Keratinocyte (primary cell): ENCODE measurements at regions not wholly inside any gene's neighbourhood (a gene's known extent, or its start where the extent isn't known, plus 50 kb on each side); places are given as distances from the start of the nearest gene placed in this dataset.

Source experiments
- DNase-seq: peaks from one replicate; pipeline ENCODE4 v3.0.0-alpha.2; 2011; ENCODE audit warnings: low read depth, missing footprints, low spot score
- FAIRE-seq: peaks from 2 replicates; lab custom pipeline; 2011; peaks lifted over from hg19 to GRCh38; lab: Jason Lieb, UNC
- H2AFZ ChIP-seq: 2 replicates; pipeline ENCODE4 v1.6.0; 2012; ENCODE audit warnings: low read length, control low read depth, inconsistent platforms; ENCODE audit not compliant: control insufficient read depth
- H3K27ac ChIP-seq: 2 replicates; pipeline ENCODE4 v1.5.1; 2011; ENCODE audit warnings: low read length; ENCODE audit not compliant: control insufficient read depth, insufficient read depth
- H3K27me3 ChIP-seq: 3 replicates; pipeline ENCODE4 v1.6.0; 2011; ENCODE audit warnings: low read length; ENCODE audit not compliant: control insufficient read depth, insufficient read depth; ENCODE audit errors: extremely low read depth
- H3K36me3 ChIP-seq, 2 experiments: 2 replicates in 1 of 2; 3 replicates in 1 of 2; pipeline ENCODE4 v1.5.1; 2011; ENCODE audit warnings: low read length in 2 of 2, mild to moderate bottlenecking in 1 of 2; ENCODE audit not compliant: control insufficient read depth in 2 of 2, insufficient read depth in 2 of 2; ENCODE audit errors: extremely low read depth in 1 of 2
- H3K4me1 ChIP-seq: 3 replicates; pipeline ENCODE4 v1.5.1; 2011; ENCODE audit warnings: low read length; ENCODE audit not compliant: control insufficient read depth, insufficient read depth; ENCODE audit errors: extremely low read depth
- H3K4me2 ChIP-seq: 3 replicates; pipeline ENCODE4 v1.6.0; 2011; ENCODE audit warnings: low read depth, low read length; ENCODE audit not compliant: control insufficient read depth, insufficient read depth; ENCODE audit errors: extremely low read depth
- H3K4me3 ChIP-seq, 3 experiments: fragments of 200-600 bp in 1 of 3; sonication (generic) in 1 of 3; 2 replicates in 2 of 3; 3 replicates in 1 of 3; pipeline ENCODE4 v1.5.1; 2011 to 2016; ENCODE audit warnings: low read length in 3 of 3, mild to moderate bottlenecking in 3 of 3, control low read depth in 2 of 3, inconsistent platforms in 1 of 3, low read depth in 1 of 3, mixed read lengths in 1 of 3, mixed run types in 1 of 3, moderate library complexity in 1 of 3; ENCODE audit not compliant: control insufficient read depth in 2 of 3, insufficient read depth in 2 of 3; ENCODE audit errors: extremely low read depth in 1 of 3
- H3K79me2 ChIP-seq: 2 replicates; pipeline ENCODE4 v1.6.0; 2012; ENCODE audit warnings: low read length; ENCODE audit not compliant: control insufficient read depth, insufficient read depth
- H3K9ac ChIP-seq: 3 replicates; pipeline ENCODE4 v1.6.0; 2011; ENCODE audit warnings: low read length; ENCODE audit not compliant: control insufficient read depth, insufficient read depth; ENCODE audit errors: extremely low read depth
- H3K9me1 ChIP-seq: 3 replicates; pipeline ENCODE4 v1.6.0; 2011; ENCODE audit warnings: low read length; ENCODE audit not compliant: control insufficient read depth, insufficient read depth; ENCODE audit errors: extremely low read depth
- H3K9me3 ChIP-seq: 2 replicates; pipeline ENCODE4 v1.5.1; 2012; ENCODE audit warnings: low read depth, low read length; ENCODE audit not compliant: control insufficient read depth
- H4K20me1 ChIP-seq: 3 replicates; pipeline ENCODE4 v1.6.0; 2011; ENCODE audit warnings: low read length; ENCODE audit not compliant: control insufficient read depth, insufficient read depth; ENCODE audit errors: extremely low read depth
- EZH2 ChIP-seq: IDR thresholded peaks from one replicate; pipeline ENCODE4 v1.6.1; 2012; ENCODE audit warnings: inconsistent platforms, mild to moderate bottlenecking, low read length, moderate library complexity
- dilution Hi-C: fragments of 300-500 bp; cut with MboI; formaldehyde crosslinking; loops from one replicate; pipeline ENCODE4 v1.7.0; 2020; ENCODE audit warnings: low sequenced_read_pairs; ENCODE audit not compliant: extremely low pct_ligation_motif_present
- TF ChIP-seq, protein P1 (sequence below), 3 experiments: IDR thresholded peaks in 1 of 3; conservative IDR thresholded peaks in 1 of 3; optimal IDR thresholded peaks in 1 of 3; 2 replicates in 2 of 3; 3 replicates in 1 of 3; pipeline versions ENCODE3 to v1.5.1; 2011; ENCODE audit warnings: low read length in 3 of 3, mild to moderate bottlenecking in 3 of 3, moderate library complexity in 2 of 3, control low read depth in 1 of 3, inconsistent platforms in 1 of 3; ENCODE audit not compliant: insufficient read depth in 2 of 3; ENCODE audit errors: extremely low read depth in 1 of 3

DNA sequence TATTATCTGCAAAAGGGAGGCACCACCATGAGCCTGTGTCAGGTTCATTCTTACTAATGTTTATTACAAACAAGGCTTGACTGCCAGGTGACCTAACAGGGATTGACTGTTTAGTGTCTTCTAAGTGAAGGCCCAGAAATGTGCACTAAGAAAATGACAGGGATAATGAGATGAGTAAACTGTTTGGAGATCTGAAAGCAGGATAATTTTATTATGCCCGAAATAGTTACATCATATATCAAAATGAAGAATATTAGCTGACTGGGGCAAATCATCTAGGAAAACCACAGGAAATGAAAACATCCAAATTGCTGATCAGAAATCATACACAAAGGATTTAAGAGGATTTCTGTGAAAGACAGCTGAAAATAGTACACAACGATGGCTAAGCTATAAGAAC is 516.7 kb downstream of the HDGFL1 start:
- Histone ChIP-seq H3K9me1 (no peaks in the 10 kb centered on the region), H4K20me1 (no peaks in the 10 kb centered on the region), H2AFZ (no peak overlapping the region), H3K27me3 (no peaks in the 10 kb centered on the region), H3K4me1 (no peaks in the 10 kb centered on the region), H3K36me3 (no peaks in the 10 kb centered on the region), H3K4me2 (no peak overlapping the region), H3K9me3 (no peaks in the 10 kb centered on the region), H3K4me3 (no peak overlapping the region), H3K27ac (no peak overlapping the region), H3K79me2 (no peaks in the 10 kb centered on the region), H3K9ac (no peak overlapping the region)
- dilution Hi-C loops, result no loop called here
- no peak for DNase-seq
- no peak for TF ChIP-seq EZH2
- TF ChIP-seq, protein P1, sequence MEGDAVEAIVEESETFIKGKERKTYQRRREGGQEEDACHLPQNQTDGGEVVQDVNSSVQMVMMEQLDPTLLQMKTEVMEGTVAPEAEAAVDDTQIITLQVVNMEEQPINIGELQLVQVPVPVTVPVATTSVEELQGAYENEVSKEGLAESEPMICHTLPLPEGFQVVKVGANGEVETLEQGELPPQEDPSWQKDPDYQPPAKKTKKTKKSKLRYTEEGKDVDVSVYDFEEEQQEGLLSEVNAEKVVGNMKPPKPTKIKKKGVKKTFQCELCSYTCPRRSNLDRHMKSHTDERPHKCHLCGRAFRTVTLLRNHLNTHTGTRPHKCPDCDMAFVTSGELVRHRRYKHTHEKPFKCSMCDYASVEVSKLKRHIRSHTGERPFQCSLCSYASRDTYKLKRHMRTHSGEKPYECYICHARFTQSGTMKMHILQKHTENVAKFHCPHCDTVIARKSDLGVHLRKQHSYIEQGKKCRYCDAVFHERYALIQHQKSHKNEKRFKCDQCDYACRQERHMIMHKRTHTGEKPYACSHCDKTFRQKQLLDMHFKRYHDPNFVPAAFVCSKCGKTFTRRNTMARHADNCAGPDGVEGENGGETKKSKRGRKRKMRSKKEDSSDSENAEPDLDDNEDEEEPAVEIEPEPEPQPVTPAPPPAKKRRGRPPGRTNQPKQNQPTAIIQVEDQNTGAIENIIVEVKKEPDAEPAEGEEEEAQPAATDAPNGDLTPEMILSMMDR (optimal IDR thresholded peaks at IDR 0.05 in 1 of 3, IDR thresholded peaks at IDR 0.05 in 1 of 3, conservative IDR thresholded peaks at IDR 0.05 in 1 of 3; ENCODE audit: extremely low read depth in 1 of 3, insufficient read depth in 2 of 3, low read length in 3 of 3), result no peak
- FAIRE-seq, result no peak

DNA sequence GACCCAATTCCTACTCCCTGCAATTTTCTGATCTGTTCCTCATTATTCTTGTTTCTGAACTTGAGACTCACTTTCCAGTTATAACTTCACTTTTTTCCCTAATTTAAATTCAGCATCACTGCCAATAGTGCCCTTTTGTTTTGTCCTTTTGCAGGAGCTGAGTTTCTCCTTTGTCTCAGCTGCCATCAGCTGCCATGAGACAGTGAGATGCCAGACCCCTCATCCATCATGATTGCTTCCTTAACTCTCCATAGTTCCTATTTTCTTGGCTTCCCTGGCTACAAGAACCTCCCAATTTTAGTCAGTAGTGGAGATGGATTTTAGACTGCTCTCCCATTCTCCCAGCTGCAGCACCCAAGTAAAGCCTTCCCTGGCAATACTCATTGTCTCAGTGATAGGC is 518.1 kb downstream of the HDGFL1 start:
- H3K27ac ChIP-seq, result no peak overlapping the region
- no peak for TF ChIP-seq EZH2
- TF ChIP-seq, protein P1 (optimal IDR thresholded peaks at IDR 0.05 in 1 of 3, IDR thresholded peaks at IDR 0.05 in 1 of 3, conservative IDR thresholded peaks at IDR 0.05 in 1 of 3; ENCODE audit: extremely low read depth in 1 of 3, insufficient read depth in 2 of 3, low read length in 3 of 3), result no peak
- no peaks in the 10 kb centered on the region for H3K4me1 ChIP-seq
- no peak overlapping the region for H3K4me3 ChIP-seq
- dilution Hi-C loops, result no loop called here
- no peaks in the 10 kb centered on the region for H3K36me3 ChIP-seq
- no peak overlapping the region for H3K4me2 ChIP-seq
- no peak overlapping the region for H3K9ac ChIP-seq
- H3K27me3 ChIP-seq, result no peaks in the 10 kb centered on the region
- H2AFZ ChIP-seq, result no peak overlapping the region
- DNase-seq (no peak), FAIRE-seq (no peak)
- H4K20me1 ChIP-seq, result no peaks in the 10 kb centered on the region
- no peaks in the 10 kb centered on the region for H3K79me2 ChIP-seq
- no peaks in the 10 kb centered on the region for H3K9me1 ChIP-seq
- no peaks in the 10 kb centered on the region for H3K9me3 ChIP-seq
